Caco-2 (cell line): ENCODE measurements at regions not wholly inside any gene's neighbourhood (a gene's known extent, or its start where the extent isn't known, plus 50 kb on each side); places are given as distances from the start of the nearest gene placed in this dataset.

Experiments
- BruUV-seq: library from RNA; stranded (reverse); fragments of 400-500 nt; replicated peaks from 2 replicates; lab custom pipeline; 2021; lab: Mats Ljungman, UMichigan
- CTCF ChIA-PET: fragments of 300-600 bp; sonication (Branson Sonifier 250); formaldehyde crosslinking; loops from one replicate; lab custom pipeline; 2022; ENCODE audit warnings: antibody characterized with exemption; lab: Charles Lee
- POLR2A ChIA-PET: fragments of 300-600 bp; sonication (Branson Sonifier 250); formaldehyde crosslinking; loops from one replicate; lab custom pipeline; 2022; ENCODE audit warnings: antibody characterized with exemption; lab: Charles Lee
- DNase-seq, 2 experiments: peaks; one replicate each; pipeline versions ENCODE4 v3.0.0 to v3.0.0-alpha.2; 2020 to 2022
- H3K27me3 ChIP-seq: replicated peaks from 2 replicates; pipeline ENCODE4 v1.6.0; 2011; ENCODE audit warnings: low read length; ENCODE audit not compliant: control insufficient read depth, insufficient read depth
- H3K36me3 ChIP-seq: 2 replicates; pipeline ENCODE4 v1.5.1; 2011; ENCODE audit warnings: low read length; ENCODE audit not compliant: control insufficient read depth, insufficient read depth
- H3K4me1 ChIP-seq: fragments of 250-450 bp; sonication (Bioruptor Pico); 2 replicates; pipeline ENCODE4 v1.5.1; 2020; ENCODE audit warnings: mild to moderate bottlenecking
- H3K4me3 ChIP-seq: 2 replicates; pipeline ENCODE4 v1.5.1; 2011; ENCODE audit warnings: low read depth, mild to moderate bottlenecking, control low read depth, low read length
- H3K9me3 ChIP-seq: fragments of 250-450 bp; sonication (Bioruptor Pico); 2 replicates; pipeline ENCODE4 v1.5.1; 2020; ENCODE audit warnings: mild to moderate bottlenecking, moderate library complexity
- H3K27ac Mint-ChIP-seq: one replicate; pipeline ENCODE4 v1.8.0; 2022; ENCODE audit warnings: mixed read lengths; ENCODE audit not compliant: unreplicated experiment
- H3K27me3 Mint-ChIP-seq: one replicate; pipeline ENCODE4 v1.8.0; 2022; ENCODE audit warnings: mixed read lengths; ENCODE audit not compliant: insufficient read depth, unreplicated experiment
- H3K36me3 Mint-ChIP-seq: one replicate; pipeline ENCODE4 v1.8.0; 2022; ENCODE audit warnings: mild to moderate bottlenecking, mixed read lengths; ENCODE audit not compliant: insufficient read depth, unreplicated experiment
- H3K4me1 Mint-ChIP-seq: one replicate; pipeline ENCODE4 v1.8.0; 2022; ENCODE audit warnings: low read depth, mixed read lengths; ENCODE audit not compliant: unreplicated experiment
- H3K4me3 Mint-ChIP-seq: one replicate; pipeline ENCODE4 v1.8.0; 2022; ENCODE audit warnings: mild to moderate bottlenecking, moderate library complexity, mixed read lengths; ENCODE audit not compliant: unreplicated experiment
- H3K9me3 Mint-ChIP-seq: one replicate; pipeline ENCODE4 v1.8.0; 2022; ENCODE audit warnings: mixed read lengths; ENCODE audit not compliant: unreplicated experiment
- intact Hi-C: fragments of 100-400 bp; cut with micrococcal nuclease; formaldehyde crosslinking; loops from one replicate; pipeline ENCODE4 v1.10.0; 2022; ENCODE audit not compliant: unreplicated experiment
- TF ChIP-seq, protein P1 (sequence below), 2 experiments: fragments of 200-600 bp in 1 of 2; IDR thresholded peaks; 1 replicate in 1 of 2; 2 replicates in 1 of 2; pipeline versions ENCODE4 v1.5.1 to v1.8.0; 2011 to 2022; ENCODE audit warnings: antibody characterized with exemption in 1 of 2, control low read depth in 1 of 2, inconsistent platforms in 1 of 2, low read depth in 1 of 2, low read length in 1 of 2, mild to moderate bottlenecking in 1 of 2, moderate library complexity in 1 of 2; ENCODE audit not compliant: insufficient read depth in 1 of 2, severe bottlenecking in 1 of 2, unreplicated experiment in 1 of 2

DNA sequence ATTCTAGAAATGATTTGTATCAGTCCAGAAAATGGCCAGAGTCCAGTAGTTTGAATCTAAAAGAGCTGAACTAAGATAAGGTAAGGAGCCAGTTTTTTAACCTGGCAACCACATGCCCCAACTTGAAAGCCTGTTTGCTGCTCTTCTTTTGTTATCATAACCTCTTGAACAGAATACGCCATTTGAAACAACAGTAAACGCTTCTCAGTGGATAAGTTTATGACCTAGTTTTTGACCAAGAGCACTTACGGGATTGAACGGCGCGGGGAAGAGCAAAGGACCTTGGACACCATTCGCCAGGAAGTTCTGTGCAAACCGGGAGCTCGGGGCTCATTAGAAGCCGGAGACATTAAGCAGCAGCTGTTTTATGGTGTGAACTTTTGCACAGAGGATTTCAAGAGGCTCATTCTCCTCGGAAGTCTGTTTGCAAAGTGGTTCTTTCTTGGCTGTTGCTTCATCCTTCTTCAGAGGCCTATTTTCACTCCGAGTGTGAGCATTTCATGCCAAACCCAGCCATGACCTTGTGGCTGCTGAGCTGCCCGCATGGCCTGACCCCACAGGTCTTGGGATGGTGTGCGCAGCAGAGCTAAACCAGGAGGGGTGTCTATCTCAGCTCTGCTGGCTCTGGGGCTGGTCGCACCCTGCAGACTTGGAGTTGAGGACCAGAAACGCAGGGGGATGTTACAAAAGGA is 215.1 kb downstream of the SOX4 start:
- Histone ChIP-seq H3K9me3 (no peaks in the 10 kb centered on the region), H3K4me3 (no peak overlapping the region), H3K36me3 (no peaks in the 10 kb centered on the region), H3K4me1 (no peaks in the 10 kb centered on the region), H3K27me3 (no peaks in the 10 kb centered on the region)
- H3K4me1 Mint-ChIP-seq = peaks cover 8% of the 10 kb centered on the region
- peak overlapping the region; percentile 22 for H3K4me3 Mint-ChIP-seq
- peak; percentile 24 to 69 for DNase-seq
- no TSS peak for BruUV-seq
- H3K27me3 Mint-ChIP-seq = no peaks in the 10 kb centered on the region
- ChIA-PET POLR2A (no interaction called here), CTCF (no interaction called here)
- TF ChIP-seq, protein P1, sequence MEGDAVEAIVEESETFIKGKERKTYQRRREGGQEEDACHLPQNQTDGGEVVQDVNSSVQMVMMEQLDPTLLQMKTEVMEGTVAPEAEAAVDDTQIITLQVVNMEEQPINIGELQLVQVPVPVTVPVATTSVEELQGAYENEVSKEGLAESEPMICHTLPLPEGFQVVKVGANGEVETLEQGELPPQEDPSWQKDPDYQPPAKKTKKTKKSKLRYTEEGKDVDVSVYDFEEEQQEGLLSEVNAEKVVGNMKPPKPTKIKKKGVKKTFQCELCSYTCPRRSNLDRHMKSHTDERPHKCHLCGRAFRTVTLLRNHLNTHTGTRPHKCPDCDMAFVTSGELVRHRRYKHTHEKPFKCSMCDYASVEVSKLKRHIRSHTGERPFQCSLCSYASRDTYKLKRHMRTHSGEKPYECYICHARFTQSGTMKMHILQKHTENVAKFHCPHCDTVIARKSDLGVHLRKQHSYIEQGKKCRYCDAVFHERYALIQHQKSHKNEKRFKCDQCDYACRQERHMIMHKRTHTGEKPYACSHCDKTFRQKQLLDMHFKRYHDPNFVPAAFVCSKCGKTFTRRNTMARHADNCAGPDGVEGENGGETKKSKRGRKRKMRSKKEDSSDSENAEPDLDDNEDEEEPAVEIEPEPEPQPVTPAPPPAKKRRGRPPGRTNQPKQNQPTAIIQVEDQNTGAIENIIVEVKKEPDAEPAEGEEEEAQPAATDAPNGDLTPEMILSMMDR (IDR thresholded peaks at IDR 0.05; ENCODE audit: insufficient read depth in 1 of 2, low read depth in 1 of 2, low read length in 1 of 2, severe bottlenecking in 1 of 2, unreplicated experiment in 1 of 2) = no peak
- H3K36me3 Mint-ChIP-seq = no peaks in the 10 kb centered on the region
- intact Hi-C loops = no loop called here
- H3K9me3 Mint-ChIP-seq = no peaks in the 10 kb centered on the region
- H3K27ac Mint-ChIP-seq = peak overlapping the region; percentile 55

DNA sequence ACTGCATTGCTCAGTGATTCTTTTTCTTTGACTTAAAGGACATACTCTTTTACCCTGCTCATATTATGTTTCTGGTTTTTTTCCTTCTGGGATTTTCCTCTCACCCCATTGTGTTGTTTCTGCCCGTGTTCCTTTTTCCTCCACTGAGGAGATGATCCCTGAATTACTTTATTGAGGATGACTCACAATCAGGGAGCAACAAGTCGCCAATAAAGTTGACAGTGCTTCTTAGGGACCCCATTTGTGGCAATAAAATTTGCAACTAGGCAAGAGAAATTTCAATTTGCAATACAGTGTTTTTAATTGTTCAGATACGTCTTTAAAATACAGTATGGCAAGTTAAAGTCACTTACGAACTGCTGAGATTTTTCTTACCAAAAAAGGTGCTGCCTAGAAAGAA is 217.9 kb downstream of the SOX4 start:
- H3K27ac Mint-ChIP-seq = no peak overlapping the region
- POLR2A ChIA-PET = no interaction called here
- BruUV-seq = no TSS peak
- no peaks in the 10 kb centered on the region for H3K27me3 Mint-ChIP-seq
- no peaks in the 10 kb centered on the region for H3K36me3 Mint-ChIP-seq
- no peaks in the 10 kb centered on the region for H3K27me3 ChIP-seq
- TF ChIP-seq, protein P1 (IDR thresholded peaks at IDR 0.05; ENCODE audit: insufficient read depth in 1 of 2, low read depth in 1 of 2, low read length in 1 of 2, severe bottlenecking in 1 of 2, unreplicated experiment in 1 of 2) = no peak
- no peaks in the 10 kb centered on the region for H3K9me3 ChIP-seq
- H3K4me1 Mint-ChIP-seq = peaks cover 8% of the 10 kb centered on the region
- intact Hi-C loops = no loop called here
- H3K9me3 Mint-ChIP-seq = no peaks in the 10 kb centered on the region
- H3K36me3 ChIP-seq = no peaks in the 10 kb centered on the region
- DNase-seq = no peak
- no peak overlapping the region for H3K4me3 ChIP-seq
- no peak overlapping the region for H3K4me3 Mint-ChIP-seq
- H3K4me1 ChIP-seq = no peaks in the 10 kb centered on the region
- CTCF ChIA-PET = no interaction called here

DNA sequence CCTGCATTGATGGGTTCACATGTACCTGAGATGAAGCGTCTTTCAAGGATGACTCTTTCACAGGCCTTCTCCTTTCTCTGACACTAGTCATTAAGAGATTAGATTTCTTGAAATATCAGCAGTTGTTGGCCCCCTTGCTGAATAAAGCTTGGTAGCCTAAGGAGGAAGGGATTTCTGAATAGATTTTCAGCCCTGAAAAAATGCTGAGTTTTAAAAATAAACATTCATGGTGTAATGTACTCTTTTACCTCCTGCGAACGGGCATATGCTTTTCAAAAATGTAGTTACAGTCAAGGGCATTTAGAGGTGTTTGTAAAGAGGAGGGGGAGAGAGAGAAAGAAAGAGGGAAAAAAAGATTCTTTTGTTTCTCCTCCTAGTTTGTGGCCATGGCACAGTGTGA is 222.7 kb downstream of the SOX4 start:
- Histone ChIP-seq H3K9me3 (no peaks in the 10 kb centered on the region), H3K36me3 (no peaks in the 10 kb centered on the region), H3K4me1 (peaks cover 3% of the 10 kb centered on the region; the same call in 1 of the 2 replicates), H3K27me3 (no peaks in the 10 kb centered on the region), H3K4me3 (no peak overlapping the region)
- Mint-ChIP-seq H3K36me3 (no peaks in the 10 kb centered on the region), H3K27ac (no peak overlapping the region), H3K4me1 (no peaks in the 10 kb centered on the region), H3K4me3 (no peak overlapping the region), H3K9me3 (no peaks in the 10 kb centered on the region), H3K27me3 (no peaks in the 10 kb centered on the region)
- ChIA-PET POLR2A (no interaction called here), CTCF (no interaction called here)
- TF ChIP-seq, protein P1 (IDR thresholded peaks at IDR 0.05; ENCODE audit: insufficient read depth in 1 of 2, low read depth in 1 of 2, low read length in 1 of 2, severe bottlenecking in 1 of 2, unreplicated experiment in 1 of 2) = no peak
- intact Hi-C loops = no loop called here
- no TSS peak for BruUV-seq
- no peak for DNase-seq
